Activated T-cell treated with anti-CD3 and anti-CD28 coated beads for 24 hours (primary cell): ENCODE measurements at regions not wholly inside any gene's neighbourhood (a gene's known extent, or its start where the extent isn't known, plus 50 kb on each side); places are given as distances from the start of the nearest gene placed in this dataset.
"Not testable (repeated sequence)": the region's sequence is repeated elsewhere in the genome, so short reads cannot be mapped to it uniquely, and the experiment has no call there.

Experiments used
- DNase-seq: peaks from one replicate; pipeline ENCODE4 v3.0.0-alpha.2; 2020; ENCODE audit warnings: low read depth

GRCh38 chr13:44128552-44129001, 245.0 kb upstream of the SERP2 start:
- no peak for DNase-seq

- DNase-seq, result no peak
Observed at GRCh38 chr13:44129418-44129817, 244.2 kb upstream of the SERP2 start.

- DNase-seq, result no peak
Observed at GRCh38 chr13:44131069-44131614, 242.5 kb upstream of the SERP2 start.

GRCh38 chr13:44132710-44133109, 240.9 kb upstream of the SERP2 start:
- DNase-seq, result no peak

GRCh38 chr13:44133626-44134025, 240.0 kb upstream of the SERP2 start:
- DNase-seq, result no peak

GRCh38 chr13:44135566-44135965, 238.1 kb upstream of the SERP2 start:
- no peak for DNase-seq

GRCh38 chr13:44136696-44137268, 236.8 kb upstream of the SERP2 start:
- no peak for DNase-seq

- no peak for DNase-seq
Observed at GRCh38 chr13:44137466-44137865, 236.2 kb upstream of the SERP2 start.

- DNase-seq, result no peak
Observed at GRCh38 chr13:44140146-44140545, 233.5 kb upstream of the SERP2 start.

GRCh38 chr13:44140888-44141724, 232.5 kb upstream of the SERP2 start:
- no peak for DNase-seq

GRCh38 chr13:44141725-44142539, 231.7 kb upstream of the SERP2 start:
- peak; percentile 90 for DNase-seq

GRCh38 chr13:44142540-44142867, 231.1 kb upstream of the SERP2 start:
- DNase-seq, result no peak

- DNase-seq, result no peak
Observed at GRCh38 chr13:44142941-44143665, 230.5 kb upstream of the SERP2 start.

GRCh38 chr13:44146138-44146537, 227.5 kb upstream of the SERP2 start:
- no peak for DNase-seq

GRCh38 chr13:44147233-44147632, 226.4 kb upstream of the SERP2 start:
- DNase-seq, result no peak

- no peak for DNase-seq
Observed at GRCh38 chr13:44147648-44148047, 226.0 kb upstream of the SERP2 start.

GRCh38 chr13:44148159-44148914, 225.3 kb upstream of the SERP2 start:
- DNase-seq, result no peak

GRCh38 chr13:44149231-44149630, 224.4 kb upstream of the SERP2 start:
- DNase-seq, result not testable (repeated sequence)

- no peak for DNase-seq
Observed at GRCh38 chr13:44149821-44150220, 223.8 kb upstream of the SERP2 start.

GRCh38 chr13:44151474-44151873, 222.2 kb upstream of the SERP2 start:
- DNase-seq, result no peak

- DNase-seq, result no peak
Observed at GRCh38 chr13:44153496-44153895, 220.1 kb upstream of the SERP2 start.
